OCI-LY3 (cell line): ENCODE measurements at regions not wholly inside any gene's neighbourhood (a gene's known extent, or its start where the extent isn't known, plus 50 kb on each side); places are given as distances from the start of the nearest gene placed in this dataset.

Experiments used
- H2AFZ ChIP-seq: fragments of 200-600, 300-600 bp; shearing (Covaris generic); 2 replicates; pipeline ENCODE4 v1.6.0; 2014; ENCODE audit warnings: antibody characterized with exemption, low read depth, low read length
- H3K27ac ChIP-seq: fragments of 200-600, 300-600 bp; sonication (generic); 2 replicates; pipeline ENCODE4 v1.5.1; 2014; ENCODE audit warnings: mild to moderate bottlenecking, low read length, moderate library complexity, mixed read lengths
- H3K27me3 ChIP-seq: fragments of 200-600, 300-600 bp; sonication (generic); 2 replicates; pipeline ENCODE4 v1.6.1; 2014; ENCODE audit warnings: low read depth, low read length, mixed read lengths
- H3K36me3 ChIP-seq: fragments of 200-600, 300-600 bp; sonication (generic); replicated peaks from 2 replicates; pipeline ENCODE3; 2014; ENCODE audit warnings: low read depth, low read length, mixed read lengths
- H3K4me1 ChIP-seq: fragments of 300-600, 200-600 bp; sonication (generic); 2 replicates; pipeline ENCODE4 v1.6.1; 2014; ENCODE audit warnings: low read length, mixed read lengths
- H3K4me2 ChIP-seq: fragments of 200-600, 300-600 bp; sonication (generic); 2 replicates; pipeline ENCODE4 v1.6.1; 2014; ENCODE audit warnings: low read length, mixed read lengths
- H3K4me3 ChIP-seq: fragments of 300-600, 200-600 bp; sonication (generic); 2 replicates; pipeline ENCODE4 v1.5.1; 2014; ENCODE audit warnings: antibody characterized with exemption, mild to moderate bottlenecking, low read length, moderate library complexity
- H3K79me2 ChIP-seq: fragments of 300-600, 200-600 bp; shearing (Covaris generic); 2 replicates; pipeline ENCODE4 v1.6.1; 2014; ENCODE audit warnings: mild to moderate bottlenecking, low read length, mixed read lengths
- H3K9ac ChIP-seq: fragments of 300-600, 200-600 bp; shearing (Covaris generic); 2 replicates; pipeline ENCODE4 v1.6.0; 2014; ENCODE audit warnings: mild to moderate bottlenecking, low read length, moderate library complexity
- H3K9me3 ChIP-seq: fragments of 200-600, 300-600 bp; shearing (Covaris generic); 2 replicates; pipeline ENCODE4 v1.6.1; 2014; ENCODE audit warnings: low read length, mixed read lengths; ENCODE audit not compliant: insufficient read depth
- H4K20me1 ChIP-seq: fragments of 200-600, 300-600 bp; sonication (generic); 2 replicates; pipeline ENCODE4 v1.6.1; 2016; ENCODE audit warnings: low read length, mixed read lengths; ENCODE audit not compliant: insufficient read depth
- EZH2phosphoT487 ChIP-seq: fragments of 200-600 bp; shearing (Covaris generic); IDR thresholded peaks from 2 replicates; pipeline ENCODE4 v1.6.1; 2018; ENCODE audit warnings: antibody characterized with exemption, mixed run types, low read depth
- TF ChIP-seq, protein P1 (sequence below): fragments of 200-600, 300-600 bp; sonication (generic); IDR thresholded peaks from 2 replicates; pipeline ENCODE4 v1.5.1; 2014; ENCODE audit warnings: antibody characterized with exemption, low read length, low read depth

- Histone ChIP-seq H4K20me1 (no peaks in the 10 kb centered on the region), H3K79me2 (no peaks in the 10 kb centered on the region), H3K36me3 (no peaks in the 10 kb centered on the region), H3K27me3 (no peaks in the 10 kb centered on the region), H3K4me1 (peaks cover 24% of the 10 kb centered on the region), H2AFZ (no peak overlapping the region), H3K4me2 (peak overlapping the region; percentile 31; the same call in 1 of the 2 replicates), H3K9ac (no peak overlapping the region), H3K9me3 (no peaks in the 10 kb centered on the region), H3K27ac (no peak overlapping the region), H3K4me3 (no peak overlapping the region)
- no peak for TF ChIP-seq EZH2phosphoT487
- TF ChIP-seq, protein P1, sequence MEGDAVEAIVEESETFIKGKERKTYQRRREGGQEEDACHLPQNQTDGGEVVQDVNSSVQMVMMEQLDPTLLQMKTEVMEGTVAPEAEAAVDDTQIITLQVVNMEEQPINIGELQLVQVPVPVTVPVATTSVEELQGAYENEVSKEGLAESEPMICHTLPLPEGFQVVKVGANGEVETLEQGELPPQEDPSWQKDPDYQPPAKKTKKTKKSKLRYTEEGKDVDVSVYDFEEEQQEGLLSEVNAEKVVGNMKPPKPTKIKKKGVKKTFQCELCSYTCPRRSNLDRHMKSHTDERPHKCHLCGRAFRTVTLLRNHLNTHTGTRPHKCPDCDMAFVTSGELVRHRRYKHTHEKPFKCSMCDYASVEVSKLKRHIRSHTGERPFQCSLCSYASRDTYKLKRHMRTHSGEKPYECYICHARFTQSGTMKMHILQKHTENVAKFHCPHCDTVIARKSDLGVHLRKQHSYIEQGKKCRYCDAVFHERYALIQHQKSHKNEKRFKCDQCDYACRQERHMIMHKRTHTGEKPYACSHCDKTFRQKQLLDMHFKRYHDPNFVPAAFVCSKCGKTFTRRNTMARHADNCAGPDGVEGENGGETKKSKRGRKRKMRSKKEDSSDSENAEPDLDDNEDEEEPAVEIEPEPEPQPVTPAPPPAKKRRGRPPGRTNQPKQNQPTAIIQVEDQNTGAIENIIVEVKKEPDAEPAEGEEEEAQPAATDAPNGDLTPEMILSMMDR: no peak
Observed at GRCh38 chr9:101993771-101994170, 255.3 kb upstream of the GRIN3A start.

DNA sequence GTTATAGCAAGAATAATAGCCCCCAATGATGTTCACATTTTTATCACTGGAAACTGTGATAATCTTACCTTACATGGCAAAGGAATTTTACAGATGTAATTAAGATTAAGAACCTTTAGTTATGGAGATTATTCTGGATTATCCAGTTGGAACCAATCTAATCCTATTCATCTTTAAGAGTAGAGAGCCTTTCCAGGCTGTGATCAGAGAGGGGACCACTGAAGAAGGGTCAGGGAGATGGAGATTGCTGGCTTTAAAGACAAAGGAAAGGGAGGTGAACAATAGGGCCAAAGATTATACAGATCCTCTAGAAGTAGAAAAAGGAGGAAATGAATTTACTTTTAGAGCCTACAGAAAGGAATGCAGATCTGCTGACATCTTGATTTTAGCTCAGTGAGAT lies 253.5 kb upstream of the GRIN3A start:
- Histone ChIP-seq H3K4me3 (no peak overlapping the region), H3K36me3 (no peaks in the 10 kb centered on the region), H3K9ac (no peak overlapping the region), H3K27me3 (no peaks in the 10 kb centered on the region), H3K27ac (no peak overlapping the region), H3K9me3 (no peaks in the 10 kb centered on the region), H4K20me1 (no peaks in the 10 kb centered on the region), H3K4me1 (peaks cover 22% of the 10 kb centered on the region), H3K79me2 (no peaks in the 10 kb centered on the region), H2AFZ (no peak overlapping the region), H3K4me2 (no peak overlapping the region)
- TF ChIP-seq, protein P1: no peak
- TF ChIP-seq EZH2phosphoT487: no peak

GRCh38 chr9:101977614-101978210 lies 239.3 kb upstream of the GRIN3A start:
- no peaks in the 10 kb centered on the region for H3K79me2 ChIP-seq

GRCh38 chr9:101970609-101971008 lies 232.2 kb upstream of the GRIN3A start:
- no peaks in the 10 kb centered on the region for H3K36me3 ChIP-seq
- no peak overlapping the region for H3K9ac ChIP-seq
- H3K9me3 ChIP-seq: no peaks in the 10 kb centered on the region
- H3K79me2 ChIP-seq: no peaks in the 10 kb centered on the region
- H3K4me3 ChIP-seq: no peak overlapping the region
- no peak overlapping the region for H2AFZ ChIP-seq
- no peaks in the 10 kb centered on the region for H4K20me1 ChIP-seq
- TF ChIP-seq, protein P1: no peak
- TF ChIP-seq EZH2phosphoT487: no peak
- no peak overlapping the region for H3K27ac ChIP-seq
- peaks cover 3% of the 10 kb centered on the region; the same call in 1 of the 2 replicates for H3K27me3 ChIP-seq
- H3K4me1 ChIP-seq: no peaks in the 10 kb centered on the region
- no peak overlapping the region for H3K4me2 ChIP-seq

More at GRCh38 chr9:101977614-101978210, 239.3 kb upstream of the GRIN3A start:
- Histone ChIP-seq H4K20me1 (no peaks in the 10 kb centered on the region), H3K4me1 (no peaks in the 10 kb centered on the region), H3K9ac (no peak overlapping the region), H3K27me3 (peaks cover 7% of the 10 kb centered on the region; the same call in 1 of the 2 replicates), H3K9me3 (no peaks in the 10 kb centered on the region), H3K4me3 (no peak overlapping the region), H3K27ac (no peak overlapping the region), H3K4me2 (no peak overlapping the region), H3K36me3 (no peaks in the 10 kb centered on the region), H2AFZ (no peak overlapping the region)
- TF ChIP-seq EZH2phosphoT487: no peak
- TF ChIP-seq, protein P1: peak; percentile 60
